ENCODE measurements at regions not wholly inside any gene's neighbourhood (a gene's known extent, or its start where the extent isn't known, plus 50 kb on each side); places are given as distances from the start of the nearest gene placed in this dataset.

GRCh38 chr5:17690473-17690872 lies 56.2 kb downstream of the TAF11L14 start:
- H3K9me3 Mint-ChIP-seq (ENCODE audit: low read depth), result no peaks in the 10 kb centered on the region
- no peak for DNase-seq (ENCODE audit: low spot score, unreplicated experiment)
- no peaks in the 10 kb centered on the region for H3K27me3 Mint-ChIP-seq
- H3K4me1 Mint-ChIP-seq (ENCODE audit: low read depth), result no peaks in the 10 kb centered on the region
- no peak overlapping the region for H3K27ac Mint-ChIP-seq
- TF ChIP-seq CTCF (IDR thresholded peaks at IDR 0.05; ENCODE audit: unreplicated experiment), result no peak
- no peak overlapping the region for H3K4me3 Mint-ChIP-seq (ENCODE audit: low read depth)
- H3K36me3 Mint-ChIP-seq (ENCODE audit: insufficient read depth), result no peaks in the 10 kb centered on the region

DNA sequence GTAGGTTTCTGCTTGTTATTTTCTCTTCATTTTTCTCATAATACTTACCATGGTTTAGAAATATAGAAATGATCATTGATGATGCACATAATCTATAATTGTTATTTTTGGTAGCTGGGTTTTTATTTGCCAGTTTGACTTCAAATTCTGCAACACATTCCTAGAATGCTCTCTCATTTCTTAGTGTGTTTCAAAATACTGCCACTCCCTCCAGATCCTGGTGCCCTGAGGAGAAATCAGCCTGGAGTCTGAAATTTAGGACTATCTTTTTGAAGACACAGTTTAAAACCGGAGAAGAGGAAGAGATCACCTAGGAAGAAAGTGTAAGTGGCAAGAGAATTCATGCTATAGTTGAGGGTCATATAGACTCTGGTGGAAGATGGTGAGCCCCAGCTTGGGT lies 57.5 kb downstream of the TAF11L14 start:
- Mint-ChIP-seq H3K4me1 (ENCODE audit: low read depth) (no peaks in the 10 kb centered on the region), H3K9me3 (ENCODE audit: low read depth) (no peaks in the 10 kb centered on the region), H3K27ac (no peak overlapping the region), H3K4me3 (ENCODE audit: low read depth) (no peak overlapping the region), H3K27me3 (no peaks in the 10 kb centered on the region), H3K36me3 (ENCODE audit: insufficient read depth) (no peaks in the 10 kb centered on the region)
- DNase-seq (ENCODE audit: low spot score, unreplicated experiment), result no peak
- no peak for TF ChIP-seq CTCF (IDR thresholded peaks at IDR 0.05; ENCODE audit: unreplicated experiment)

DNA sequence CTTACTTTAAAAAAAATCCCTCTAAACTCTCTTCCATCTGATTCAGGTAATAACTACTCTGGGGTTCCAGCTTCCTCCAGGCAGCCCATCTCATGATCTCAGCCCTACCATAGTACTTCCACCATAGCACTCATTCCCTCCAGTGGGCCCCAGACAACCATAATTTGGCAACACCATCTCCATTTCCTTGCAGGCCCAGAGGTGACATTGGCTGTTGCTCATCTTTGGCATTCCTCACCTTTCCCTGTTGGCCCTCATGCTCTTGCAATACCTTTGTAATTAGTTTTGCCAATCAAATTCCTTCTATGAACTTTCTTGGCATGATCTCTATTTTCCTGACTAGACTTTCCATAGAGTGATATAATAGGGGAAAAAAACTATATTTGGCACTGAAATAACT lies 60.1 kb downstream of the TAF11L14 start:
- no peaks in the 10 kb centered on the region for H3K36me3 Mint-ChIP-seq (ENCODE audit: insufficient read depth)
- no peak overlapping the region for H3K4me3 Mint-ChIP-seq (ENCODE audit: low read depth)
- no peaks in the 10 kb centered on the region for H3K27me3 Mint-ChIP-seq
- no peak for TF ChIP-seq CTCF (IDR thresholded peaks at IDR 0.05; ENCODE audit: unreplicated experiment)
- no peaks in the 10 kb centered on the region for H3K4me1 Mint-ChIP-seq (ENCODE audit: low read depth)
- H3K27ac Mint-ChIP-seq, result no peak overlapping the region
- no peaks in the 10 kb centered on the region for H3K9me3 Mint-ChIP-seq (ENCODE audit: low read depth)
- DNase-seq (ENCODE audit: low spot score, unreplicated experiment), result no peak

- no peak overlapping the region for H3K4me3 Mint-ChIP-seq (ENCODE audit: low read depth)
- H3K27me3 Mint-ChIP-seq, result no peaks in the 10 kb centered on the region
- DNase-seq (ENCODE audit: low spot score, unreplicated experiment), result no peak
- no peak for TF ChIP-seq CTCF (IDR thresholded peaks at IDR 0.05; ENCODE audit: unreplicated experiment)
- H3K27ac Mint-ChIP-seq, result no peak overlapping the region
- H3K9me3 Mint-ChIP-seq (ENCODE audit: low read depth), result no peaks in the 10 kb centered on the region
- no peaks in the 10 kb centered on the region for H3K36me3 Mint-ChIP-seq (ENCODE audit: insufficient read depth)
- H3K4me1 Mint-ChIP-seq (ENCODE audit: low read depth), result no peaks in the 10 kb centered on the region
Measured at GRCh38 chr5:17694914-17695313, 60.7 kb downstream of the TAF11L14 start.

DNA sequence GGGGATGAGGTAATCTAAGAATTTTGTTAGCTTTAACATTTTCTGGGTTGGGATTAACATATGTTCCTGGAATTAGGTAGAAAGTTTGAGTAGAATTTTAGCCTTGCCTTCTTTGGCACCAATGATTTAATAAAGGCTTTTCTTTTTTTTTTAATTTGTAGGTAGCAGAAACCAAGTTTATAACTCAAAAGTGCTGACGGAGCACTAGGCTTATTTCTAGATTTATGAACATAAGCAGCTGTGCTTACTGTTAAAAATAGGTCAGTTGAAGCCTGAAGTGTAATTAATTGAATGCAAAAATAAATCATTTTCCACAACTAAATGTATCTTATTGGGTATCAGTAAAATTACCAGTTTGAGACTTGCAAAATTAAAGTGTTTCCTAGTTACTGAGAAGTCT lies 62.4 kb downstream of the TAF11L14 start:
- Mint-ChIP-seq H3K9me3 (ENCODE audit: low read depth) (no peaks in the 10 kb centered on the region), H3K27ac (no peak overlapping the region), H3K4me3 (ENCODE audit: low read depth) (no peak overlapping the region), H3K27me3 (no peaks in the 10 kb centered on the region), H3K4me1 (ENCODE audit: low read depth) (no peaks in the 10 kb centered on the region), H3K36me3 (ENCODE audit: insufficient read depth) (no peaks in the 10 kb centered on the region)
- no peak for TF ChIP-seq CTCF (IDR thresholded peaks at IDR 0.05; ENCODE audit: unreplicated experiment)
- no peak for DNase-seq (ENCODE audit: low spot score, unreplicated experiment)

All from progenitor cell of endocrine pancreas (in vitro differentiated cells).